Left cardiac atrium (tissue), 4 donors: ENCODE measurements at regions not wholly inside any gene's neighbourhood (a gene's known extent, or its start where the extent isn't known, plus 50 kb on each side); places are given as distances from the start of the nearest gene placed in this dataset.
"Not testable (repeated sequence)": the region's sequence is repeated elsewhere in the genome, so short reads cannot be mapped to it uniquely, and the experiment has no call there.

Source experiments
- ATAC-seq, 2 donors: fragments of 200-7000 bp; cut with Tn5 transposase; one replicate each; pipeline ENCODE4 v1.9.1; 2020; ENCODE audit warnings: mild to moderate bottlenecking in 2 of 2, moderate library complexity in 2 of 2
- DNase-seq: peaks from one replicate; pipeline ENCODE4 v3.0.0-alpha.2; 2020
- intact Hi-C, 2 donors: fragments of 100-400 bp; cut with DNase I; formaldehyde crosslinking; loops; one replicate each; pipeline versions ENCODE4 v1.14.1 to v1.15.1; 2022 to 2023
- donor health status: DM: no; HTN: yes; CAD: no.
- donor health status: DM: no; HTN: yes; CAD: no; lungs with severe emphysema.
- donor health status: DM: yes; HTN: yes; CAD: no.
- donor health status: Dilated cardiomyopathy.

- intact Hi-C loops, result no loop called here
- peak; percentile 35 to 36 for ATAC-seq
- DNase-seq, result no peak
Measured at GRCh38 chr6:27139756-27140579, 107.5 kb upstream of the PRSS16 start.

DNA sequence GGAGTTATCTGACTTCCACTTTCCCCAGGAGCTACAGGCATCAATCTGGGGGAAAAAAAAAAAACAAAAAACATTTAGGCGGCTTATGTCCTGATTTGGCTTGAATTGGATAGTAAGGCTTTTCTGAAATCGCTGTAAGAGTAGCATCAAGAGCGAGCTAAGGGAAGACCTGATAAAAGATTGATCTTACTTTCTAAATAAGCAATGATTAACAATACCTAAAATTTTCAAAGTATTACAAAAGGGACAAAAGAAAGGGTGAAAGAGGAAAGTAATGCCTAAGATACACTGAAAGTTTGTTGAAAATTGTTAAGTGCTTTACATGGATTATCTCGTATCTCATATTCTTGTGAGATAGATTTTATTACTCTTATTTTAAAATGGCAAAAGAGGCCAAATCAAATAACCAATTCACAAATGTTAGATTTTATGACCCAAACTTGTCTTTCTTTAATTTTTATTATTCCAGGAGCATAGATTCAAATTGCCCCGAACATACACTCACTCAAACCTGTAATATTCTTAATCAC, 106.4 kb upstream of the PRSS16 start:
- DNase-seq (no peak), ATAC-seq (no peak)
- intact Hi-C loops, result no loop called here

GRCh38 chr6:27141529-27142015, 105.9 kb upstream of the PRSS16 start:
- intact Hi-C loops, result no loop called here
- ATAC-seq (no peak), DNase-seq (no peak)

- ATAC-seq, intact Hi-C loops, DNase-seq: not testable (repeated sequence)
Measured at GRCh38 chr6:27143020-27143388, 104.5 kb upstream of the PRSS16 start.

DNA sequence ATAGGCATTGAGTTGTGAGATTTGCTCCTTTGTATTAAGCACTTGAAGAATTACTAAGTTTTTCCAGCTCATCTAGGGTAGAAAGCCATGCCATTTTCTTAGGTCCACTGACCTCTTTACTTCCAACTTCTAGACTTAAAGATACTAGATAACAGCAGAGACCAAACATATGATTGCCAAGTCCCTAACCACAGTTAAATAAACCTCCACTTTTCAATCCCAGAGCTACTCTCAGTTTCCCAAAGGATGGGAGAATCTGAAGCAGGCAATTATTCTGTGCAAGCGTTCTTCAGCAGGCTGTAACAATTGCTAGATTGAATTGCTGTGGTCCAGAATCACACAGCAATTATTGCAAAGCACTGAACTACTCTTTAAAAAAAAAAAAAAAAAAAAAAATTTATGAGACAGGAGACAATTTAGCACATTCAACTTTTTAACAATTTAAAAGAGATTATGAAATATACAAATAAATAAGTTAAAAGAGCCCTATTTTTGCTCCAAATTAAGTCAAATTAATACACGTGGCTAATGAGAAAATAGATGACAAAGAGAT, 104.0 kb upstream of the PRSS16 start:
- ATAC-seq (no peak), DNase-seq (no peak)
- intact Hi-C loops, result no loop called here

GRCh38 chr6:27144740-27145079, 102.8 kb upstream of the PRSS16 start:
- intact Hi-C loops, result no loop called here
- DNase-seq (no peak), ATAC-seq (no peak)

- DNase-seq (peak; percentile 82), ATAC-seq (peak; percentile 80 to 83)
- intact Hi-C loops, result no loop called here
Measured at GRCh38 chr6:27145731-27146455, 101.6 kb upstream of the PRSS16 start.

DNA sequence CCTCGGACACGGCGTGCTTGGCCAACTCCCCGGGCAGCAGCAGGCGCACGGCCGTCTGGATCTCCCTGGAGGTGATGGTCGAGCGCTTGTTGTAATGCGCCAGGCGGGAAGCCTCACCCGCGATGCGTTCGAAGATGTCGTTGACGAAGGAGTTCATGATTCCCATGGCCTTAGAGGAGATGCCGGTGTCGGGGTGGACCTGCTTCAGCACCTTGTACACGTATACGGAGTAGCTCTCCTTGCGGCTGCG, 101.1 kb upstream of the PRSS16 start:
- intact Hi-C loops, result not testable (repeated sequence)

GRCh38 chr6:27146706-27147505, 100.6 kb upstream of the PRSS16 start:
- ATAC-seq, result peak; percentile 96 to 97

More for the DNA sequence above, 101.1 kb upstream of the PRSS16 start:
- not testable (repeated sequence) for DNase-seq
- peak; percentile 3 to 8 for ATAC-seq

GRCh38 chr6:27148404-27148795, 99.1 kb upstream of the PRSS16 start:
- intact Hi-C loops, result no loop called here
- ATAC-seq (no peak), DNase-seq (no peak)

More at GRCh38 chr6:27146706-27147505, 100.6 kb upstream of the PRSS16 start:
- intact Hi-C loops, result no loop called here
- peak; percentile 77 for DNase-seq

DNA sequence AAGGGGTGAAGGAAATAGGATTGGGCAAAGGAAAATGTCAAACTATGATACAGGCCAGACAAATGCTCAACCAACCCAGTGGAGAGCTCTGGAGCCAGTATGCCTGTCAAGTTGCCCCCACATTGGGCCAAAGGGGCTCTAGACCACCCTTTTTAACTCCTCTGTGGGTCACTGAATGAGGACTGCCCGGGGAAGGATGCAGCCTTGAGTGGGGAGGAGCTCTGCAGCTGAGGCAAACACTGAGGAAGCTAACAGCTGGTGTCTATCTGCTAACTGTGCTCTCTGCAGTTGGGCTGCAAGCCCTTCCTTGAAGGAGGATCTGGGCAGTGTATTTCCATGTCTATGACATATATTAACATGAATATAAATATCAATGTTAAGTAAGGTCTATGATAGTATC, 98.4 kb upstream of the PRSS16 start:
- no peak for DNase-seq
- intact Hi-C loops, result no loop called here
- ATAC-seq, result no peak

- ATAC-seq (no peak), DNase-seq (no peak)
- intact Hi-C loops, result no loop called here
Measured at GRCh38 chr6:27154696-27155095, 92.8 kb upstream of the PRSS16 start.

- DNase-seq (no peak), ATAC-seq (peak in 1 of 2 donors; percentile 21)
- intact Hi-C loops, result no loop called here
Measured at GRCh38 chr6:27156874-27157458, 90.5 kb upstream of the PRSS16 start.

GRCh38 chr6:27157459-27158315, 89.8 kb upstream of the PRSS16 start:
- intact Hi-C loops, result loop anchor here in 1 of 2 donors (1.0 kb wide), 1 partner anchor 30 kb away; no protein-coding TSS in a partner anchor
- DNase-seq (peak; percentile 70), ATAC-seq (peak; percentile 87 to 92)

DNA sequence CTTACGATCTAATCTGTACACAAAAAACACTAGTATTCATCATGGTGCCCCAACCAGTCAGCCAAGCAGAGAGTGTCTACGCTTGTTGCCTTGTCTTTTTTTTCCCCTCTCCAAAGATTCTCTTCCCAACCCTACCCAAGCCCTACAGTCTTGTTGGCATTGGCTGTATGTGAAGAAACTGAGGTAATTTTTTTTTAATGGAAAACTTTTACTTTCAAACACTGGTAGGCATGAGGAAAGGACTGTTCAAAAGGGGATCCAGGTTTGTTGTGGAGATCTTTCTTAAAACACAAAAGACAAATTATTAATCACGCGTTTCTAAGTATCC, 89.2 kb upstream of the PRSS16 start:
- intact Hi-C loops, result loop anchor here in 1 of 2 donors (1.0 kb wide), 1 partner anchor 31 kb away; no protein-coding TSS in a partner anchor
- no peak for ATAC-seq
- DNase-seq, result no peak

DNA sequence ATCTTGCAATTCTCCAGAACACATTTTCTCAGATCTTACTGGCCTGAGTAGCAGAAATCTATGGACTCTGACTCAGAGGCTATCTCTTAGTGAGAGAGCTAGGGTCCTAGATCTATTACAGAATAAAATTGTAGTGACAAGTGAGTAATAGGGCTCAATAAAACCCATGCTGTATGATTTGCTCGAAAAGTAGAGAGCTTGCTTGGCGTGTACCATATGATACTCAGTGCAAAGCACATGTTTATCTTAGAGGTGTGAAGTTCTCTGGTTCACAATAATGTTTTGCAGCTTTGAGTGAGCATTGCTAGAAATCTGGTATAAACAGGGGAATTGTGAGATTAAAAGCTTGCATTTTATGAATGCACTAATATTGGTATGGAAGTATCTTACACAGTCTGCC, 87.8 kb upstream of the PRSS16 start:
- DNase-seq (no peak), ATAC-seq (no peak)
- intact Hi-C loops, result no loop called here

- DNase-seq, result no peak
- no peak for ATAC-seq
- intact Hi-C loops, result no loop called here
Measured at GRCh38 chr6:27161115-27161514, 86.4 kb upstream of the PRSS16 start.

GRCh38 chr6:27161603-27161945, 85.9 kb upstream of the PRSS16 start:
- intact Hi-C loops, result no loop called here
- DNase-seq, result no peak
- no peak for ATAC-seq
